ENCODE measurements at regions not wholly inside any gene's neighbourhood (a gene's known extent, or its start where the extent isn't known, plus 50 kb on each side); places are given as distances from the start of the nearest gene placed in this dataset.

GRCh38 chr9:107422189-107423185 is 67.1 kb downstream of the KLF4 start:
- peak; percentile 10 for DNase-seq (ENCODE audit: low read depth)
- peak; percentile 59 for TF ChIP-seq CTCF (IDR thresholded peaks at IDR 0.05; ENCODE audit: insufficient read depth, low read length, poor library complexity, severe bottlenecking)
- H3K36me3 ChIP-seq (ENCODE audit: control insufficient read depth, insufficient read depth, low read length) = no peaks in the 10 kb centered on the region
- H3K27me3 ChIP-seq (ENCODE audit: control insufficient read depth, insufficient read depth, low read length) = no peaks in the 10 kb centered on the region
- H3K4me3 ChIP-seq (ENCODE audit: low read depth, low read length) = no peak overlapping the region

- Histone ChIP-seq H3K27me3 (ENCODE audit: control insufficient read depth, insufficient read depth, low read length) (no peaks in the 10 kb centered on the region), H3K4me3 (ENCODE audit: low read depth, low read length) (no peak overlapping the region), H3K36me3 (ENCODE audit: control insufficient read depth, insufficient read depth, low read length) (no peaks in the 10 kb centered on the region)
- DNase-seq (ENCODE audit: low read depth) = no peak
- TF ChIP-seq CTCF (IDR thresholded peaks at IDR 0.05; ENCODE audit: insufficient read depth, low read length, poor library complexity, severe bottlenecking) = no peak
These were observed 79.1 kb downstream of the KLF4 start for GRCh38 chr9:107410420-107410819.

- Histone ChIP-seq H3K36me3 (ENCODE audit: control insufficient read depth, insufficient read depth, low read length) (no peaks in the 10 kb centered on the region), H3K27me3 (ENCODE audit: control insufficient read depth, insufficient read depth, low read length) (no peaks in the 10 kb centered on the region), H3K4me3 (ENCODE audit: low read depth, low read length) (no peak overlapping the region)
- DNase-seq (ENCODE audit: low read depth) = no peak
- TF ChIP-seq CTCF (IDR thresholded peaks at IDR 0.05; ENCODE audit: insufficient read depth, low read length, poor library complexity, severe bottlenecking) = no peak
These were observed 79.8 kb downstream of the KLF4 start for GRCh38 chr9:107409581-107410389.

- H3K36me3 ChIP-seq (ENCODE audit: control insufficient read depth, insufficient read depth, low read length) = no peaks in the 10 kb centered on the region
- no peak for TF ChIP-seq CTCF (IDR thresholded peaks at IDR 0.05; ENCODE audit: insufficient read depth, low read length, poor library complexity, severe bottlenecking)
- H3K4me3 ChIP-seq (ENCODE audit: low read depth, low read length) = no peak overlapping the region
- no peaks in the 10 kb centered on the region for H3K27me3 ChIP-seq (ENCODE audit: control insufficient read depth, insufficient read depth, low read length)
- no peak for DNase-seq (ENCODE audit: low read depth)
These were observed 81.9 kb downstream of the KLF4 start for GRCh38 chr9:107407675-107408074.

GRCh38 chr9:107405511-107405910 is 84.1 kb downstream of the KLF4 start:
- Histone ChIP-seq H3K4me3 (ENCODE audit: low read depth, low read length) (no peak overlapping the region), H3K36me3 (ENCODE audit: control insufficient read depth, insufficient read depth, low read length) (no peaks in the 10 kb centered on the region), H3K27me3 (ENCODE audit: control insufficient read depth, insufficient read depth, low read length) (no peaks in the 10 kb centered on the region)
- no peak for TF ChIP-seq CTCF (IDR thresholded peaks at IDR 0.05; ENCODE audit: insufficient read depth, low read length, poor library complexity, severe bottlenecking)
- no peak for DNase-seq (ENCODE audit: low read depth)
